SK-N-SH (cell line): ENCODE measurements at regions not wholly inside any gene's neighbourhood (a gene's known extent, or its start where the extent isn't known, plus 50 kb on each side); places are given as distances from the start of the nearest gene placed in this dataset.
"Not testable (repeated sequence)": the region's sequence is repeated elsewhere in the genome, so short reads cannot be mapped to it uniquely, and the experiment has no call there.

Experiments used
- CTCF ChIA-PET: fragments of 300-600, 350-600 bp; formaldehyde crosslinking; extraction: SDS; loops from one replicate; lab custom pipeline; 2021; lab: Yijun Ruan, JAX
- POLR2A ChIA-PET: fragments of 350-600 bp; sonication (Branson Sonifier 250); formaldehyde crosslinking; extraction: SDS; loops from one replicate; lab custom pipeline; 2020; ENCODE audit warnings: antibody characterized with exemption, inconsistent platforms; lab: Yijun Ruan, JAX
- DNase-seq: peaks from one replicate; pipeline ENCODE4 v3.0.0; 2012
- H2AFZ ChIP-seq: fragments of 200-600 bp; sonication (generic); 2 replicates; pipeline ENCODE4 v1.8.1; 2016; ENCODE audit warnings: antibody characterized with exemption, mild to moderate bottlenecking, low read depth
- H3F3A ChIP-seq: fragments of 200-600 bp; sonication (generic); replicated peaks from 2 replicates; pipeline ENCODE3; 2016; ENCODE audit warnings: antibody characterized with exemption, mild to moderate bottlenecking; ENCODE audit not compliant: insufficient read depth
- H3K27ac ChIP-seq, 2 experiments: fragments of 200-500 bp in 1 of 2; fragments of 200-600 bp in 1 of 2; sonication (Bioruptor generic) in 1 of 2; sonication (generic), shearing (Covaris generic) in 1 of 2; 2 replicates each; pipeline versions ENCODE4 v1.5.1 to v1.6.1; 2014 to 2016; ENCODE audit warnings: low read depth in 2 of 2, inconsistent platforms in 1 of 2, low read length in 1 of 2, mild to moderate bottlenecking in 1 of 2, mixed read lengths in 1 of 2
- H3K27me3 ChIP-seq: fragments of 200-600 bp; sonication (generic), shearing (Covaris generic); 2 replicates; pipeline ENCODE4 v1.6.1; 2016; ENCODE audit warnings: mixed run types; ENCODE audit not compliant: insufficient read depth
- H3K36me3 ChIP-seq, 2 experiments: fragments of 200-500 bp in 1 of 2; fragments of 200-600 bp in 1 of 2; sonication (Bioruptor generic) in 1 of 2; sonication (generic) in 1 of 2; replicated peaks in 1 of 2; 2 replicates each; pipeline versions ENCODE3 to v1.5.1; 2014 to 2016; ENCODE audit warnings: low read length in 1 of 2, mild to moderate bottlenecking in 1 of 2; ENCODE audit not compliant: insufficient read depth in 2 of 2, control insufficient read depth in 1 of 2
- H3K4me1 ChIP-seq, 2 experiments: fragments of 200-500 bp in 1 of 2; fragments of 200-600 bp in 1 of 2; sonication (Bioruptor generic) in 1 of 2; sonication (generic), shearing (Covaris generic) in 1 of 2; 2 replicates each; pipeline versions ENCODE4 v1.5.1 to v1.6.1; 2014 to 2016; ENCODE audit warnings: low read depth in 1 of 2, low read length in 1 of 2, mixed run types in 1 of 2; ENCODE audit not compliant: insufficient read depth in 2 of 2, control insufficient read depth in 1 of 2
- H3K4me2 ChIP-seq: fragments of 200-600 bp; sonication (generic), shearing (Covaris generic); 2 replicates; pipeline ENCODE4 v1.6.1; 2017; ENCODE audit warnings: mixed run types
- H3K4me3 ChIP-seq, 2 experiments: fragments of 200-500 bp in 1 of 2; fragments of 200-600 bp in 1 of 2; sonication (Bioruptor generic) in 1 of 2; sonication (generic), shearing (Covaris generic) in 1 of 2; 2 replicates each; pipeline versions ENCODE4 v1.5.1 to v1.8.1; 2014 to 2016; ENCODE audit warnings: low read depth in 2 of 2, inconsistent platforms in 1 of 2, low read length in 1 of 2, mild to moderate bottlenecking in 1 of 2, mixed read lengths in 1 of 2, moderate library complexity in 1 of 2
- H3K79me2 ChIP-seq: fragments of 200-600 bp; sonication (generic); 2 replicates; pipeline ENCODE4 v1.8.1; 2017; ENCODE audit warnings: mild to moderate bottlenecking; ENCODE audit not compliant: insufficient read depth
- H3K9ac ChIP-seq: fragments of 200-600 bp; sonication (generic); 2 replicates; pipeline ENCODE4 v1.6.1; 2017; ENCODE audit warnings: mixed run types
- H3K9me2 ChIP-seq: fragments of 200-600 bp; sonication (generic); 2 replicates; pipeline ENCODE4 v1.6.1; 2017; ENCODE audit warnings: mixed run types
- H3K9me3 ChIP-seq: fragments of 200-600 bp; sonication (generic); 2 replicates; pipeline ENCODE4 v1.6.1; 2017; ENCODE audit warnings: mixed run types, mild to moderate bottlenecking, moderate library complexity
- H4K20me1 ChIP-seq: fragments of 200-600 bp; sonication (generic); 2 replicates; pipeline ENCODE4 v1.6.1; 2017; ENCODE audit warnings: mild to moderate bottlenecking, mixed run types; ENCODE audit not compliant: insufficient read depth
- CTCF ChIP-seq: fragments of 200-600 bp; sonication (generic); IDR thresholded peaks from 2 replicates; pipeline ENCODE4 v1.6.1; 2017; ENCODE audit warnings: antibody characterized with exemption, mild to moderate bottlenecking, moderate library complexity
- EZH2phosphoT487 ChIP-seq: fragments of 200-600 bp; sonication (generic); IDR thresholded peaks from 2 replicates; pipeline ENCODE4 v1.6.1; 2017; ENCODE audit warnings: low read depth, mixed run types, mild to moderate bottlenecking, antibody characterized with exemption, moderate library complexity, borderline replicate concordance
- FOXJ3 ChIP-seq: sonication (generic); formaldehyde crosslinking; IDR thresholded peaks from 2 replicates; pipeline ENCODE4 v1.5.1; 2020; ENCODE audit warnings: mild to moderate bottlenecking, missing genetic modification reagents
- GABPA ChIP-seq: IDR thresholded peaks from 2 replicates; pipeline ENCODE4 v1.4.0; 2012; ENCODE audit warnings: low read depth, mild to moderate bottlenecking
- GATA2 ChIP-seq: sonication (generic); formaldehyde crosslinking; IDR thresholded peaks from 2 replicates; pipeline ENCODE4 v1.5.0; 2020; ENCODE audit warnings: mild to moderate bottlenecking, missing genetic modification reagents
- POLR2AphosphoS5 ChIP-seq: IDR thresholded peaks from 2 replicates; pipeline ENCODE4 v1.6.1; 2012; ENCODE audit warnings: low read depth, low read length
- RAD21 ChIP-seq: IDR thresholded peaks from 2 replicates; pipeline ENCODE4 v1.6.1; 2012; ENCODE audit warnings: mild to moderate bottlenecking, low read length
- RCOR1 ChIP-seq: fragments of 150-350 bp; IDR thresholded peaks from 2 replicates; pipeline ENCODE4 v1.6.1; 2017; ENCODE audit warnings: antibody characterized with exemption, low read length
- RFX5 ChIP-seq: IDR thresholded peaks from 2 replicates; pipeline ENCODE4 v1.6.1; 2012; ENCODE audit warnings: mild to moderate bottlenecking, improper control_type of control experiment, low read length
- SMC3 ChIP-seq: IDR thresholded peaks from 2 replicates; pipeline ENCODE4 v1.6.1; 2012; ENCODE audit warnings: low read depth, low read length, improper control_type of control experiment
- TAF1 ChIP-seq: IDR thresholded peaks from 2 replicates; pipeline ENCODE4 v1.6.1; 2012; ENCODE audit warnings: low read depth, mild to moderate bottlenecking, low read length, moderate library complexity, borderline replicate concordance
- TCF12 ChIP-seq: IDR thresholded peaks from 2 replicates; pipeline ENCODE4 v1.4.0; 2012
- TEAD4 ChIP-seq: IDR thresholded peaks from 2 replicates; pipeline ENCODE4 v1.4.0; 2012; ENCODE audit warnings: mild to moderate bottlenecking, borderline replicate concordance; ENCODE audit not compliant: insufficient read depth
- WGBS: methylation state at CpG from one replicate; pipeline ENCODE4 v1.1.6; 2017; ENCODE audit warnings: low lambda C conversion rate; 5-methylcytosine and 5-hydroxymethylcytosine counted together
- TF ChIP-seq, protein P1 (sequence below): IDR thresholded peaks from 2 replicates; pipeline ENCODE4 v1.4.0; 2012; ENCODE audit warnings: low read depth, borderline replicate concordance
- TF ChIP-seq, protein P2 (sequence below): IDR thresholded peaks from 2 replicates; pipeline ENCODE4; 2012

- no peak for DNase-seq
- no peaks in the 10 kb centered on the region for H3K36me3 ChIP-seq
- no peak overlapping the region for H2AFZ ChIP-seq
- CTCF ChIA-PET = no interaction called here
- no peak overlapping the region for H3K9ac ChIP-seq
- no peak overlapping the region for H3K4me3 ChIP-seq
- H3K4me2 ChIP-seq = no peak overlapping the region
- no peaks in the 10 kb centered on the region for H3K79me2 ChIP-seq
- H4K20me1 ChIP-seq = no peaks in the 10 kb centered on the region
- no peaks in the 10 kb centered on the region for H3F3A ChIP-seq
- POLR2A ChIA-PET = no interaction called here
- no peaks in the 10 kb centered on the region for H3K9me3 ChIP-seq
- no peak overlapping the region for H3K27ac ChIP-seq
- no peak for TF ChIP-seq CTCF
- no peak for TF ChIP-seq RAD21
- TF ChIP-seq POLR2AphosphoS5 = no peak
- TF ChIP-seq SMC3 = no peak
- TF ChIP-seq, protein P1, sequence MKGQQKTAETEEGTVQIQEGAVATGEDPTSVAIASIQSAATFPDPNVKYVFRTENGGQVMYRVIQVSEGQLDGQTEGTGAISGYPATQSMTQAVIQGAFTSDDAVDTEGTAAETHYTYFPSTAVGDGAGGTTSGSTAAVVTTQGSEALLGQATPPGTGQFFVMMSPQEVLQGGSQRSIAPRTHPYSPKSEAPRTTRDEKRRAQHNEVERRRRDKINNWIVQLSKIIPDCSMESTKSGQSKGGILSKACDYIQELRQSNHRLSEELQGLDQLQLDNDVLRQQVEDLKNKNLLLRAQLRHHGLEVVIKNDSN = no peak
- no peak for TF ChIP-seq GABPA
- TF ChIP-seq EZH2phosphoT487 = no peak
- TF ChIP-seq TEAD4 = no peak
- TF ChIP-seq FOXJ3 (CRISPR knock-in tag) = no peak
- no peaks in the 10 kb centered on the region for H3K9me2 ChIP-seq
- no peaks in the 10 kb centered on the region for H3K27me3 ChIP-seq
- no peaks in the 10 kb centered on the region for H3K4me1 ChIP-seq
- 36% methylated on average over 3 of the region's 3 CpGs for WGBS
These were observed 240.6 kb downstream of the BRINP2 start for GRCh38 chr1:177411381-177411780.

DNA sequence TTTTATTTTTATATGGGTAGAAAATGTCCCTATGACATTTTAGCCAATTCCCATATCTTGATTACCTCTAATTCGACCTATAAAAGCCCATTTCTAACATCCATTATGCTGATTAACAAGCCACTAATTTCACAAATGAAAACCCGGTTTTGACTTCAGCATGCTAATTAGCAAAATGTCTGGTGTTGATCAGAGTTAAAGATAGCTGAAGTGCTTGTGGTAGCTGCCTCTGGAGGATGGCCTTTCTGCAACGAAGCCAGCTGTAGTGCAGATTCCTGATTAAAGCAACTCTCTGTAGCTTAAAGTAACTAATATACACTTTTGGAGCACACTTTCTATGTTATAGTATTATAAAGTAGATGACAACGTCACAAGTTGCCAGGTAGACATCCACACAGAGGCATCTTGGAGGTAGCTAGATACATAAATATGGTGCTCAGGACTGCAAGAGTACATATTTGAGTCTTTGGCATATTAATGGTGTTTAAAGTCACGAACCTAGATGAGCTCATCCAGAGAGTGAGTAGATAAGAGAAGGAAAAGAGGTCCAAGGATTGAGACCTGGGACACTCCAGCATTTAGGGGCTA, 239.5 kb downstream of the BRINP2 start:
- no peaks in the 10 kb centered on the region for H3F3A ChIP-seq
- no peak overlapping the region for H3K4me3 ChIP-seq
- no peaks in the 10 kb centered on the region for H3K27me3 ChIP-seq
- H3K4me1 ChIP-seq = no peaks in the 10 kb centered on the region
- no peak overlapping the region for H3K27ac ChIP-seq
- no peaks in the 10 kb centered on the region for H3K9me3 ChIP-seq
- H2AFZ ChIP-seq = no peak overlapping the region
- no peaks in the 10 kb centered on the region for H3K9me2 ChIP-seq
- DNase-seq = peak; percentile 39
- CTCF ChIA-PET = interaction anchor here (1.2 to 1.4 kb wide), 2 partner anchors 229 to 369 kb away, joined by 3 to 5 read pairs; no protein-coding TSS in a partner anchor
- H4K20me1 ChIP-seq = no peaks in the 10 kb centered on the region
- H3K79me2 ChIP-seq = no peaks in the 10 kb centered on the region
- WGBS = 3% methylated on average over 5 of the region's 5 CpGs
- no peaks in the 10 kb centered on the region for H3K36me3 ChIP-seq
- POLR2A ChIA-PET = no interaction called here
- TF ChIP-seq TEAD4 (no peak), POLR2AphosphoS5 (no peak), RFX5 (peak; percentile 86), GATA2 (CRISPR knock-in tag) (peak; percentile 70), TCF12 (no peak), RCOR1 (0 out of 2 replicates have a peak, but pooled peaks have one; percentile 12), TAF1 (no peak)
- TF ChIP-seq, protein P2, sequence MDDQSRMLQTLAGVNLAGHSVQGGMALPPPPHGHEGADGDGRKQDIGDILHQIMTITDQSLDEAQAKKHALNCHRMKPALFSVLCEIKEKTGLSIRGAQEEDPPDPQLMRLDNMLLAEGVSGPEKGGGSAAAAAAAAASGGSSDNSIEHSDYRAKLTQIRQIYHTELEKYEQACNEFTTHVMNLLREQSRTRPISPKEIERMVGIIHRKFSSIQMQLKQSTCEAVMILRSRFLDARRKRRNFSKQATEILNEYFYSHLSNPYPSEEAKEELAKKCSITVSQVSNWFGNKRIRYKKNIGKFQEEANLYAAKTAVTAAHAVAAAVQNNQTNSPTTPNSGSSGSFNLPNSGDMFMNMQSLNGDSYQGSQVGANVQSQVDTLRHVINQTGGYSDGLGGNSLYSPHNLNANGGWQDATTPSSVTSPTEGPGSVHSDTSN = no peak
- H3K4me2 ChIP-seq = no peak overlapping the region
- H3K9ac ChIP-seq = no peak overlapping the region

DNA sequence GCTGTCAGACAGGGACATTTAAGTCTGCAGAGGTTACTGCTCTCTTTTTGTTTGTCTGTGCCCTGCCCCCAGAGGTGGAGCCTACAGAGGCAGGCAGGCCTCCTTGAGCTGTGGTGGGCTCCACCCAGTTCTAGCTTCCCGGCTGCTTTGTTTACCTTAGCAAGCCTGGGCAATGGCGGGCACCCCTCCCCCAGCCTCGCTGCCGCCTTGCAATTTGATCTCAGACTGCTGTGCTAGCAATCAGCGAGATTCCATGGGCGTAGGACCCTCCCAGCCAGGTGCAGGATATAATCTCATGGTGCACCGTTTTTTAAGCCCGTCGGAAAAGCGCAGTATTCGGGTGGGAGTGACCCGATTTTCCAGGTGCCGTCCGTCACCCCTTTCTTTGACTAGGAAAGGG, 235.6 kb downstream of the BRINP2 start:
- DNase-seq, H3K36me3 ChIP-seq, H2AFZ ChIP-seq, H4K20me1 ChIP-seq, H3K27me3 ChIP-seq, H3K4me2 ChIP-seq, H3K79me2 ChIP-seq, H3K9ac ChIP-seq, CTCF ChIA-PET, POLR2A ChIA-PET, H3K9me2 ChIP-seq, H3K4me1 ChIP-seq, H3K4me3 ChIP-seq, H3K27ac ChIP-seq, H3K9me3 ChIP-seq, H3F3A ChIP-seq: not testable (repeated sequence)
- 57% methylated on average over 8 of the region's 14 CpGs for WGBS
